ENCODE measurements at regions not wholly inside any gene's neighbourhood (a gene's known extent, or its start where the extent isn't known, plus 50 kb on each side); places are given as distances from the start of the nearest gene placed in this dataset.
"Not testable (repeated sequence)": the region's sequence is repeated elsewhere in the genome, so short reads cannot be mapped to it uniquely, and the experiment has no call there.

- FAIRE-seq: no peak
These were observed 603.6 kb upstream of the DIPK2B start for GRCh38 chrX:45804276-45804675.

DNA sequence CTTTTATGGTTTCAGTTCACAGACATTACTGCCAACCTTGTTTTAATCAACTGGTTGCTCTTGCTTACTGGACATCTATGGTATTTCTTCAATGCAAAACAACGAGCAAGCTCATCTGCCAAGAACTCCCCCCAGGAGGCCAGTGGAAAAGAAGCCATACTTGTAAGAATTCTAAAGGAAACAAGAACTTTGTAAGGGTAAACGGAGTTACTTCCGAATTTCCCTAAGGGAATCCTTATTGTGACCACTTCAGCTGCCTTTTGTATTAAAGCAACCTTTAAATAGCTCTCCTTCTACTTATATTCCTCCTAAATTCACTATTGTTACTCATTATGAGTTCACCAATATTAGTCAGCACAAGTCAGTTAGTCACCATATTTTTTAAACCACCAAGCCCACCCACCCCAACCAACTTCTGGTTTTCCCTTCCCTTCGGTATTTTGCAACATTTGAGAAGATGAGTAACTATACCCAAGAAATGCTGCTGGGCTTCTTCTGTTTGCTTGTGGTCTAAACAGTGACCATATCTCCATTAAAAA is 602.8 kb upstream of the DIPK2B start:
- no peak for FAIRE-seq

GRCh38 chrX:45801554-45801953 is 600.9 kb upstream of the DIPK2B start:
- peak; percentile 84 for FAIRE-seq

GRCh38 chrX:45800746-45801453 is 600.2 kb upstream of the DIPK2B start:
- FAIRE-seq: not testable (repeated sequence)

GRCh38 chrX:45799576-45799975 is 598.9 kb upstream of the DIPK2B start:
- no peak for FAIRE-seq

GRCh38 chrX:45795546-45795945 is 594.9 kb upstream of the DIPK2B start:
- no peak for FAIRE-seq

DNA sequence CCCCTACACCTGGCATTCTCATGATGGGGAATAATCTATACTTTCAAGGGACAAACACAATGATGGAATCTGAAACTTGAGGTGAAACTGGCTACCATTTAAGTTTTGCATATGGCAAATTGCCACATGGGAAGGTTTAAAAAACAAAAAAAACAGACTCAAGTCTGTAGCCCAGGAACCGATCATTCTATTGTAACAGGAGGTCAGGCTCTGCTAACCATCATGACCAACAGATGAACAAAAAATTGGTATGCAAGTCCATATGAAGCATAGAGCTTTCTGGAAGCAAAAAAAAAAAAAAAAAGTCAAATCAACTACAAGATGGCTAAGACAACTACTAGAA is 594.3 kb upstream of the DIPK2B start:
- no peak for FAIRE-seq

DNA sequence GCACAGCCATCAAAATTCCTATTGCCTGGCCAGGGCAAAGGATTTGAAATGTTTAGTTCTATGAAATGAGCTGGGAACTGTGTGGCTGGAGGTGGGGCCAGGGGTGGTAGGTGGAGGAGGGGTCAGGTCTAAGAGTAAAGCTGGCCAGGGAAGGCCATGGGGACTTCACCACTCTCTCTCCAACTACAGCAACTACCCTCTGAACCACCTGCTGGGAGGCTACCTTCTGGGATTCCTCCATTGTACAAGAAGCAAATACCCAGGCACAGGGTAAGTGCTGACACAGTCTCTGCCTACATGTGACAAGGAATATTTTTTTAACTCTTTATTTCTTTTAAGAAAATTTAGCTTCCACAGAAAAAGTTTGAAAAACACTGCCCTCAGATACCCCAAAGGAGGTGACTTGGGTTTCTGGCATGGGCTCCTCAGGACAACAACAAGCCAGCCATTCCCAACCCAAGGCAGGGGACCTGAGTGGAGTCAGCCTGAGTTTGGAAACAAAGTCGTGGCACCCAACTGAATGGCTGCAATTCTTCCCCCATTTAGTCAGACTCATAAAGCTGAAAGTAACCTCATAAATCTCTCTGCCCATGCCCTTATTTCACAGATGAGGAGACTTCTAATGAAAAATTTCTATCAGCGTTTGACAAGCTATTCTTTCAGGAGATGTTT is 593.8 kb upstream of the DIPK2B start:
- no peak for FAIRE-seq

DNA sequence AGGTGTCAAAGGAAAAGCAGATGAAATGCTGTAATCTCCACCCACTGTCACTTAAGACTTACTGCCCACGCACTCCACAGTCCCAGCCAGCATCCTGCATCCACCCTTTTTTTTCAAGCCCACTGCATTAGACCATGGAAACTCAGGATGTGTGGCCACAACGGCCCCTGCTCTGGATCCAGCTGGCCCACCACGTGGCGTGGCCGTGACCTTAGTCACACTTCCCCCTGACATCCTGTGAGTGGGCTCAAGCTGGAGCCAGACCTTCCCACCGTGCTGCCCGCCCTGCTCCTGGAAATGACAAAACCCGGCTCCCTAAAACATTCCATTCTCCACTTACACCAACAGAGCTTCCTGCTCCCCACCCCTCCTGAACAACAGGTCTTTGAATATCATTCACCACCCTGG is 588.3 kb upstream of the DIPK2B start:
- no peak for FAIRE-seq

- no peak for FAIRE-seq
These were observed 587.6 kb upstream of the DIPK2B start for GRCh38 chrX:45788315-45788714.

DNA sequence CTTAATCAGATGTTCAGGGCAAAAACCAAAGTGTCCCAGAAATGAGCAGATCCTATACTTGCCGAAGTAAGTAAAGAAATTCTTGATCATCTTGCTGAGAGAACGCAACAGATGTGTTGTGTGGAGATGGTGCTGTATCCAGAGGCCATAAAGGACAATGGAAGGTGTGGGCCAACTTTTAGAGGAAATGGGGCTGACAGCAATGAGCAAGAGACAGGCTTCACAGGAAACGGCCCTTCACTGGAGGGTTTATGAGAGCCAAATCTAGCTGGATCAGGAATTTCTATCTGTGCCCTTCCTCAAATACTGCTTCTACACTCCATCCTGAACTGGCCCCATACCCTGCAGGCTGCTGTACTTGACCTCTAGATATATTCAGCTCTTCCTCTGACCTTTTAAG is 583.9 kb upstream of the DIPK2B start:
- FAIRE-seq: no peak

- FAIRE-seq: no peak
These were observed 582.3 kb upstream of the DIPK2B start for GRCh38 chrX:45783002-45783401.

- no peak for FAIRE-seq
These were observed 581.4 kb upstream of the DIPK2B start for GRCh38 chrX:45781901-45782553.

GRCh38 chrX:45778616-45779015 is 577.9 kb upstream of the DIPK2B start:
- FAIRE-seq: no peak

DNA sequence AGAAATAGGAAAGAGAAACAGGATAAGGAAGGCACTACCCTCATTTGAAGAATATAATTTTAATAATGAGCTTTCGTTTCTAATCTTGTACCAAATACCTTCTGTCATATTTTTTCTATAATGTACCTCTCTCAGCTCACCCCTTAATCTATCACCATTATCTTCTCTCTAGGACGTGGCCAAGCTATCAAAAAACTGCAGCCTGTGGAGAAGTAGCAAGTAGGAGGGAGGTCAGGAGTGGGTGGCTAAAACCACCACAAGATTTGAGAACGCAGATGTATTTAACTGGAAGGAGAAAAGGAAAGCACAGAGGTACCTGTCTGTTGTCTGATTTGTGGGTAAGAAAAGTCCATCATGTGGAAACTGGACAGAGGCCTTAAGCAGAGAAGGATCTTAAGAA is 576.7 kb upstream of the DIPK2B start:
- FAIRE-seq: no peak

DNA sequence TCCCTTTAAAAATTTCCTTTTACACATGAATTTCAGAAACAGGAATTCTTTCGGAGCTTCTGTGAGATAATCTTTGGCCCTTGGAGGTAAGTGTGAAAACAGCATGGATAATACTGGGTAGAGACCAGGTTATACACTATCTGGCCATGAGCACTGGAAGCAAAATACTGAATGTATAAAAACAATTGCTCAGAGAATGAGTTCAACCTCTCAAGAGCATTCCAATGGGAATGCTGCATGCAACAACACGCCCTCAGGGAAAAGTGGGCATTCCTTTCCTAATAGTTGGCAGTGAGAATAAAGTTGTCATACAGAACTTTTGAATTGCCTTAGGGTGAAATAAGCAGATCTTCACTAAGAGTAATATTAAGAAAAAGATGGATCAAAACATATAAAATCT is 574.8 kb upstream of the DIPK2B start:
- no peak for FAIRE-seq

DNA sequence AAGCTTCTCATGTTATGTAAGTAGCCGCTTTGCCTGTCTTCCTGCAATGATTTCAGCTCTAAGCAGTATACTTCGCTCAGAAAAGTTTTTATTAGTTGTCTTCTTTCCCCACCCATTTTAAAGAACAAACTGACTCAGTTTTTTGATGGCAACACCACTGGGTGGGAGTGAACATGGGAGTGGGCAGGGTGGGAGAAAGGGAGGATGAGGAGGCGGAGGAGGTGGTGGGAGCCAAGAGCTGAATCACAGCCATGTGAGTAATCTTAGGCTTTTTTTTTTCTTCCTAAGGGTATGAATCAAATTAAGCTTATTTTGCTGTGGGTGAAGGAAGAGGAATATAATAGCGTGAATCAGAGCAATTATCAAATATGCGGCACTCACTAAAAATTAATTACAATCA is 574.3 kb upstream of the DIPK2B start:
- FAIRE-seq: no peak

GRCh38 chrX:45773572-45773971 is 572.9 kb upstream of the DIPK2B start:
- FAIRE-seq: no peak

- FAIRE-seq: peak; percentile 17
These were observed 571.1 kb upstream of the DIPK2B start for GRCh38 chrX:45771560-45772340.

- FAIRE-seq: peak; percentile 94
These were observed 570.4 kb upstream of the DIPK2B start for GRCh38 chrX:45771114-45771513.

GRCh38 chrX:45769761-45770582 is 569.3 kb upstream of the DIPK2B start:
- FAIRE-seq: peak; percentile 17

DNA sequence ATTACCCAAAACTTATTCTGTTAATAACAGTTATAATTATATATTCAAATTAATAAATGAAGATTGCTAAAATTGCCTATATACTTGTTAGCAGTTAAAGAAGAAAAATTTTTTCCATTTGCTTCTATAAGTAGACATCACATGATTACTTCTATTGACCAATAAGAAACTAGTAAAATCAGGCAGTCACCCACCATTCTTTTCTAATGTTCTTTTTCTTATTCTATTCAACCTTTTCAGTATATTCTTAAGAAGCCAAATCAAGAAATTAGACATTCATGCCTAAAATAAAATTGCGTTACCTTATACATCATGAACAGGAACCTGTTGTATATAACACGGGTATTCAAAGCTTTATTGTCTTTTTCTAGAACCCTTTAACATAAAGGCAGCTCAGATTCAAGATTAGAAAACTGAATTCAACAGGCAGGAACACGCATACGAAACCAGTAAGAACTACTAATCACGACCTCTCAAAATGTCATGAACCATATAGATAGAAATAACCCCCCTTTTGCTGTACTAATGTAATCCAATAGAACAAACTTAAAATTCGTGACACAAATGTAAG is 568.1 kb upstream of the DIPK2B start:
- peak; percentile 94 for FAIRE-seq
